B cell (primary cell): ENCODE measurements at regions not wholly inside any gene's neighbourhood (a gene's known extent, or its start where the extent isn't known, plus 50 kb on each side); places are given as distances from the start of the nearest gene placed in this dataset.

Experiments
- ATAC-seq: fragments of 200-7000 bp; cut with Tn5 transposase; one replicate; pipeline ENCODE4 v1.10.0; 2021; ENCODE audit warnings: low read depth, mild to moderate bottlenecking, moderate number of reproducible peaks, moderate library complexity
- CTCF ChIA-PET: fragments of 350-600 bp; sonication (Branson Sonifier 250); formaldehyde crosslinking; loops from one replicate; lab custom pipeline; 2021; ENCODE audit warnings: antibody characterized with exemption, inconsistent platforms; lab: Charles Lee
- POLR2A ChIA-PET: fragments of 350-600 bp; sonication (Branson Sonifier 250); formaldehyde crosslinking; loops from one replicate; lab custom pipeline; 2021; ENCODE audit warnings: antibody characterized with exemption; lab: Charles Lee
- DNase-seq: peaks from one replicate; pipeline ENCODE4 v3.0.0; 2013
- H2AFZ ChIP-seq: 2 replicates; pipeline ENCODE4 v1.6.1; 2012; ENCODE audit warnings: mild to moderate bottlenecking, low read depth, low read length; ENCODE audit not compliant: insufficient read depth, poor library complexity, severe bottlenecking
- H3K27ac ChIP-seq, 2 donors: 1 replicate in 1 of 2; 2 replicates in 1 of 2; pipeline ENCODE4 v1.5.1; 2012 to 2013; ENCODE audit warnings: low read length in 2 of 2, mild to moderate bottlenecking in 2 of 2, moderate library complexity in 1 of 2
- H3K27me3 ChIP-seq, 4 experiments: fragments of 200-600 bp in 1 of 4; sonication (generic) in 1 of 4; replicated peaks in 1 of 4; 1 replicate in 2 of 4; 2 replicates in 2 of 4; pipeline versions ENCODE4 v1.6.1 to v1.7.0; 2013 to 2016; ENCODE audit warnings: low read length in 3 of 4, mild to moderate bottlenecking in 2 of 4, mixed read lengths in 1 of 4, moderate library complexity in 1 of 4; ENCODE audit not compliant: insufficient read depth in 4 of 4, control insufficient read depth in 3 of 4; ENCODE audit errors: control extremely low read depth in 1 of 4
- H3K36me3 ChIP-seq, 2 experiments: replicated peaks in 1 of 2; 1 replicate in 1 of 2; 2 replicates in 1 of 2; pipeline versions ENCODE4 v1.6.1 to v1.7.1; 2013; ENCODE audit warnings: low read length in 1 of 2; ENCODE audit not compliant: insufficient read depth in 2 of 2, control insufficient read depth in 1 of 2; ENCODE audit errors: control extremely low read depth in 1 of 2, extremely low read depth in 1 of 2
- H3K4me1 ChIP-seq, 2 donors: fragments of 200-600 bp in 1 of 2; sonication (generic) in 1 of 2; 1 replicate in 1 of 2; 2 replicates in 1 of 2; pipeline versions ENCODE4 v1.5.1 to v1.6.1; 2013 to 2017; ENCODE audit warnings: low read length in 2 of 2; ENCODE audit not compliant: control insufficient read depth in 2 of 2, insufficient read depth in 2 of 2
- H3K4me2 ChIP-seq: replicated peaks from 2 replicates; pipeline ENCODE3; 2012; ENCODE audit warnings: mild to moderate bottlenecking, low read depth, low read length; ENCODE audit not compliant: poor library complexity, severe bottlenecking
- H3K4me3 ChIP-seq, 5 experiments: fragments of 200-600 bp in 1 of 5; sonication (generic) in 1 of 5; 1 replicate in 3 of 5; 2 replicates in 2 of 5; pipeline versions ENCODE4 v1.5.1 to v1.7.0; 2011 to 2016; ENCODE audit warnings: low read length in 4 of 5, mild to moderate bottlenecking in 4 of 5, low read depth in 2 of 5, control low read depth in 1 of 5, moderate library complexity in 1 of 5; ENCODE audit not compliant: insufficient read depth in 1 of 5; ENCODE audit errors: control extremely low read depth in 1 of 5, extremely low read depth in 1 of 5
- H3K79me2 ChIP-seq: fragments of 200-600 bp; sonication (generic); one replicate; pipeline ENCODE4 v1.6.0; 2016; ENCODE audit warnings: low read length; ENCODE audit not compliant: control insufficient read depth, insufficient read depth
- H3K9ac ChIP-seq: fragments of 200-600 bp; sonication (generic); 2 replicates; pipeline ENCODE4 v1.6.1; 2017; ENCODE audit warnings: mild to moderate bottlenecking, low read length, moderate library complexity
- H3K9me3 ChIP-seq, 3 donors: one replicate each; pipeline versions ENCODE4 v1.6.1 to v1.7.1; 2013; ENCODE audit warnings: low read length in 2 of 3; ENCODE audit not compliant: control insufficient read depth in 2 of 3, insufficient read depth in 1 of 3; ENCODE audit errors: control extremely low read depth in 1 of 3
- H4K20me1 ChIP-seq: 2 replicates; pipeline ENCODE4 v1.6.0; 2012; ENCODE audit warnings: mild to moderate bottlenecking, low read length; ENCODE audit not compliant: insufficient read depth, control insufficient read depth, poor library complexity, severe bottlenecking
- H3K27ac Mint-ChIP-seq: one replicate; pipeline ENCODE4 v1.8.0; 2021; ENCODE audit warnings: mixed read lengths
- H3K27me3 Mint-ChIP-seq: one replicate; pipeline ENCODE4 v1.8.0; 2021; ENCODE audit warnings: mixed read lengths
- H3K4me1 Mint-ChIP-seq: one replicate; pipeline ENCODE4 v1.8.0; 2021; ENCODE audit warnings: mixed read lengths
- H3K4me3 Mint-ChIP-seq: one replicate; pipeline ENCODE4 v1.8.0; 2021; ENCODE audit warnings: mixed read lengths
- H3K9me3 Mint-ChIP-seq: one replicate; pipeline ENCODE4 v1.8.0; 2022; ENCODE audit warnings: mixed read lengths; ENCODE audit not compliant: insufficient read depth
- EZH2 ChIP-seq: IDR thresholded peaks from 2 replicates; pipeline ENCODE4 v1.6.1; 2012; ENCODE audit warnings: borderline replicate concordance, low read depth, mild to moderate bottlenecking, moderate library complexity, low read length; ENCODE audit not compliant: insufficient read depth, poor library complexity, severe bottlenecking
- WGBS: methylation state at CpG from one replicate; pipeline ENCODE4 v1.1.5; 2013; ENCODE audit warnings: missing lambda C conversion rate; ENCODE audit not compliant: insufficient coverage; 5-methylcytosine and 5-hydroxymethylcytosine counted together
- intact Hi-C: fragments of 100-400 bp; cut with micrococcal nuclease; formaldehyde crosslinking; loops from one replicate; pipeline ENCODE4 v1.10.0; 2022
- TF ChIP-seq, protein P1 (sequence below): fragments of 200-600 bp; IDR thresholded peaks from one replicate; pipeline ENCODE4 v1.8.0; 2022; ENCODE audit warnings: antibody characterized with exemption, mild to moderate bottlenecking

- Mint-ChIP-seq H3K9me3 (peaks cover 6% of the 10 kb centered on the region), H3K4me1 (no peaks in the 10 kb centered on the region), H3K27me3 (peaks cover 12% of the 10 kb centered on the region), H3K4me3 (no peak overlapping the region), H3K27ac (no peak overlapping the region)
- Histone ChIP-seq H3K9me3 (no peaks in the 10 kb centered on the region), H3K36me3 (no peaks in the 10 kb centered on the region), H4K20me1 (no peaks in the 10 kb centered on the region), H3K9ac (no peak overlapping the region), H2AFZ (no peak overlapping the region), H3K4me1 (no peaks in the 10 kb centered on the region), H3K27me3 (no peaks in the 10 kb centered on the region), H3K4me3 (no peak overlapping the region), H3K79me2 (no peaks in the 10 kb centered on the region), H3K4me2 (no peak overlapping the region), H3K27ac (no peak overlapping the region)
- ChIA-PET POLR2A (no interaction called here), CTCF (no interaction called here)
- no CpG with 5 or more reads among the region's 2 CpGs for WGBS
- intact Hi-C loops = no loop called here
- TF ChIP-seq, protein P1, sequence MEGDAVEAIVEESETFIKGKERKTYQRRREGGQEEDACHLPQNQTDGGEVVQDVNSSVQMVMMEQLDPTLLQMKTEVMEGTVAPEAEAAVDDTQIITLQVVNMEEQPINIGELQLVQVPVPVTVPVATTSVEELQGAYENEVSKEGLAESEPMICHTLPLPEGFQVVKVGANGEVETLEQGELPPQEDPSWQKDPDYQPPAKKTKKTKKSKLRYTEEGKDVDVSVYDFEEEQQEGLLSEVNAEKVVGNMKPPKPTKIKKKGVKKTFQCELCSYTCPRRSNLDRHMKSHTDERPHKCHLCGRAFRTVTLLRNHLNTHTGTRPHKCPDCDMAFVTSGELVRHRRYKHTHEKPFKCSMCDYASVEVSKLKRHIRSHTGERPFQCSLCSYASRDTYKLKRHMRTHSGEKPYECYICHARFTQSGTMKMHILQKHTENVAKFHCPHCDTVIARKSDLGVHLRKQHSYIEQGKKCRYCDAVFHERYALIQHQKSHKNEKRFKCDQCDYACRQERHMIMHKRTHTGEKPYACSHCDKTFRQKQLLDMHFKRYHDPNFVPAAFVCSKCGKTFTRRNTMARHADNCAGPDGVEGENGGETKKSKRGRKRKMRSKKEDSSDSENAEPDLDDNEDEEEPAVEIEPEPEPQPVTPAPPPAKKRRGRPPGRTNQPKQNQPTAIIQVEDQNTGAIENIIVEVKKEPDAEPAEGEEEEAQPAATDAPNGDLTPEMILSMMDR = no peak
- TF ChIP-seq EZH2 = no peak
- ATAC-seq (no peak), DNase-seq (no peak)
Observed at GRCh38 chr16:73275448-73275847, 227.5 kb upstream of the ZFHX3 start.

GRCh38 chr16:73275024-73275423, 227.1 kb upstream of the ZFHX3 start:
- H3K9me3 ChIP-seq = no peaks in the 10 kb centered on the region
- ATAC-seq (no peak), DNase-seq (no peak)
- POLR2A ChIA-PET = no interaction called here
- H3K4me3 Mint-ChIP-seq = no peak overlapping the region
- H3K27me3 Mint-ChIP-seq = peaks cover 11% of the 10 kb centered on the region
- H3K27me3 ChIP-seq = no peaks in the 10 kb centered on the region
- H3K27ac ChIP-seq = no peak overlapping the region
- no peak overlapping the region for H3K9ac ChIP-seq
- CTCF ChIA-PET = no interaction called here
- no peak overlapping the region for H3K4me2 ChIP-seq
- H3K27ac Mint-ChIP-seq = no peak overlapping the region
- no peaks in the 10 kb centered on the region for H4K20me1 ChIP-seq
- TF ChIP-seq EZH2 = no peak
- TF ChIP-seq, protein P1 = no peak
- 80% methylated on average over 1 of the region's 5 CpGs for WGBS
- H3K36me3 ChIP-seq = no peaks in the 10 kb centered on the region
- no peaks in the 10 kb centered on the region for H3K79me2 ChIP-seq
- H3K4me1 Mint-ChIP-seq = no peaks in the 10 kb centered on the region
- H3K4me1 ChIP-seq = no peaks in the 10 kb centered on the region
- intact Hi-C loops = no loop called here
- H3K4me3 ChIP-seq = no peak overlapping the region
- H2AFZ ChIP-seq = no peak overlapping the region
- peaks cover 6% of the 10 kb centered on the region for H3K9me3 Mint-ChIP-seq
